Liver (tissue), 8 donors: ENCODE measurements at regions not wholly inside any gene's neighbourhood (a gene's known extent, or its start where the extent isn't known, plus 50 kb on each side); places are given as distances from the start of the nearest gene placed in this dataset.
A peak's percentile ranks its signal among the peaks of the same experiment; 100 is the strongest.
"Not testable (repeated sequence)": the region's sequence is repeated elsewhere in the genome, so short reads cannot be mapped to it uniquely, and the experiment has no call there.

ENCODE experiments used
- DNase-seq: peaks from one replicate; pipeline ENCODE4 v3.0.0-alpha.2; 2017; ENCODE audit warnings: low spot score
- H3K27ac ChIP-seq, 2 donors: one replicate each; pipeline ENCODE4 v1.7.0; 2013; ENCODE audit warnings: inconsistent platforms in 2 of 2, low read length in 2 of 2, control low read depth in 1 of 2, low read depth in 1 of 2, mild to moderate bottlenecking in 1 of 2
- H3K27me3 ChIP-seq, 4 donors: one replicate each; pipeline versions ENCODE4 v1.6.1 to v1.7.0; 2013; ENCODE audit warnings: low read length in 3 of 4, inconsistent platforms in 1 of 4, mild to moderate bottlenecking in 1 of 4, moderate library complexity in 1 of 4; ENCODE audit not compliant: control insufficient read depth in 4 of 4, insufficient read depth in 4 of 4
- H3K36me3 ChIP-seq, 4 donors: one replicate each; pipeline versions ENCODE4 v1.6.1 to v1.7.0; 2013; ENCODE audit warnings: low read length in 3 of 4, mild to moderate bottlenecking in 3 of 4, low read depth in 1 of 4, moderate library complexity in 1 of 4; ENCODE audit not compliant: control insufficient read depth in 4 of 4, insufficient read depth in 3 of 4
- H3K4me1 ChIP-seq, 4 donors: one replicate each; pipeline versions ENCODE4 v1.6.1 to v1.7.0; 2013; ENCODE audit warnings: low read length in 3 of 4, mild to moderate bottlenecking in 3 of 4, moderate library complexity in 1 of 4; ENCODE audit not compliant: control insufficient read depth in 4 of 4, insufficient read depth in 4 of 4
- H3K4me3 ChIP-seq, 3 donors: one replicate each; pipeline versions ENCODE4 v1.6.1 to v1.7.0; 2013; ENCODE audit warnings: low read length in 3 of 3, control low read depth in 1 of 3, low read depth in 1 of 3, mild to moderate bottlenecking in 1 of 3
- H3K9ac ChIP-seq, 2 donors: one replicate each; pipeline ENCODE4 v1.7.0; 2013; ENCODE audit warnings: low read length in 2 of 2, mild to moderate bottlenecking in 2 of 2, moderate library complexity in 2 of 2, control low read depth in 1 of 2, low read depth in 1 of 2
- H3K9me3 ChIP-seq, 4 donors: one replicate each; pipeline versions ENCODE4 v1.6.1 to v1.7.0; 2013; ENCODE audit warnings: low read length in 3 of 4; ENCODE audit not compliant: control insufficient read depth in 4 of 4
- CTCF ChIP-seq: fragments of 150-350 bp; IDR thresholded peaks from 2 replicates; pipeline ENCODE4 v1.5.1; 2017; ENCODE audit warnings: improper control_type of control experiment, low read depth, low read length; ENCODE audit not compliant: missing input control
- EGR1 ChIP-seq, 2 donors: IDR thresholded peaks; 2 replicates each; pipeline ENCODE4 v1.6.1; 2016 to 2018; ENCODE audit warnings: antibody characterized with exemption in 2 of 2, low read depth in 2 of 2
- FOXA1 ChIP-seq: IDR thresholded peaks from 2 replicates; pipeline ENCODE4 v1.6.1; 2016; ENCODE audit warnings: antibody characterized with exemption
- FOXA2 ChIP-seq: IDR thresholded peaks from 2 replicates; pipeline ENCODE4 v1.6.1; 2016; ENCODE audit warnings: antibody characterized with exemption
- HNF4A ChIP-seq, 2 donors: conservative IDR thresholded peaks; 2 replicates each; pipeline ENCODE4 v1.6.1; 2016; ENCODE audit warnings: antibody characterized with exemption in 2 of 2, mild to moderate bottlenecking in 2 of 2
- HNF4G ChIP-seq: IDR thresholded peaks from 2 replicates; pipeline ENCODE4 v1.6.1; 2016; ENCODE audit warnings: antibody characterized with exemption
- JUND ChIP-seq, 2 donors: IDR thresholded peaks; 2 replicates each; pipeline ENCODE4 v1.6.1; 2016; ENCODE audit warnings: antibody characterized with exemption in 2 of 2
- MAX ChIP-seq: IDR thresholded peaks from 2 replicates; pipeline ENCODE4 v1.6.1; 2016; ENCODE audit warnings: antibody characterized with exemption
- NR2F2 ChIP-seq: IDR thresholded peaks from 2 replicates; pipeline ENCODE4 v1.6.1; 2016; ENCODE audit warnings: antibody characterized with exemption
- RAD21 ChIP-seq, 2 donors: IDR thresholded peaks; 2 replicates each; pipeline ENCODE4 v1.6.1; 2016; ENCODE audit warnings: antibody characterized with exemption in 2 of 2, mild to moderate bottlenecking in 2 of 2
- REST ChIP-seq: IDR thresholded peaks from 2 replicates; pipeline ENCODE4 v1.6.1; 2016; ENCODE audit warnings: antibody characterized with exemption, mild to moderate bottlenecking
- RXRA ChIP-seq, 2 donors: IDR thresholded peaks; 2 replicates each; pipeline ENCODE4 v1.6.1; 2017 to 2018; ENCODE audit warnings: antibody characterized with exemption in 2 of 2, mild to moderate bottlenecking in 1 of 2
- SP1 ChIP-seq: IDR thresholded peaks from 2 replicates; pipeline ENCODE4 v1.6.1; 2018; ENCODE audit warnings: antibody characterized with exemption, mild to moderate bottlenecking
- TAF1 ChIP-seq: conservative IDR thresholded peaks from 2 replicates; pipeline ENCODE4 v1.6.1; 2016; ENCODE audit warnings: antibody characterized with exemption, mild to moderate bottlenecking
- YY1 ChIP-seq: IDR thresholded peaks from 2 replicates; pipeline ENCODE4 v1.6.1; 2016; ENCODE audit warnings: antibody characterized with exemption, mild to moderate bottlenecking
- ZBTB33 ChIP-seq: IDR thresholded peaks from 2 replicates; pipeline ENCODE4 v1.6.1; 2016; ENCODE audit warnings: antibody characterized with exemption
- WGBS: extraction: QIAGEN DNeasy Blood & Tissue Kit; methylation state at CpG from one replicate; pipeline ENCODE4 v1.1.7; 2013; 5-methylcytosine and 5-hydroxymethylcytosine counted together
- TF ChIP-seq, protein P1 (sequence below): IDR thresholded peaks from 2 replicates; pipeline ENCODE4 v1.6.1; 2016; ENCODE audit warnings: antibody characterized with exemption
- donor health status: healthy.
- donor health status: healthy.
- donor health status: healthy.
- donor health status: healthy.
- donor health status: healthy.

GRCh38 chr15:96170616-96170978 is 159.9 kb upstream of the NR2F2 start:
- not testable (repeated sequence) for H3K9me3 ChIP-seq, H3K36me3 ChIP-seq, H3K27me3 ChIP-seq, H3K9ac ChIP-seq, DNase-seq
- H3K27ac ChIP-seq = peak overlapping the region in 1 of 2 donors; percentile 63
- H3K4me3 ChIP-seq = peak overlapping the region; percentile 38 to 66 (median 53)
- 50% methylated on average over 2 of the region's 2 CpGs for WGBS
- H3K4me1 ChIP-seq = peaks cover 0 to 17% (median 5%) of the 10 kb centered on the region in 4 donors

GRCh38 chr15:96170979-96171739 is 159.3 kb upstream of the NR2F2 start:
- Histone ChIP-seq H3K4me3 (peak overlapping the region; percentile 53 to 66 (median 62)), H3K9me3 (no peaks in the 10 kb centered on the region), H3K9ac (peak overlapping the region in 1 of 2 donors; percentile 77), H3K4me1 (peaks cover 0 to 17% (median 5%) of the 10 kb centered on the region in 4 donors), H3K36me3 (no peaks in the 10 kb centered on the region), H3K27me3 (no peaks in the 10 kb centered on the region), H3K27ac (peak overlapping the region; percentile 15 to 63)
- no peak for DNase-seq
- TF ChIP-seq MAX (no peak), RXRA (IDR thresholded peaks at IDR 0.05) (peak; percentile 43 to 68), RAD21 (IDR thresholded peaks at IDR 0.05) (peak in 1 of 2 donors; percentile 18), JUND (IDR thresholded peaks at IDR 0.05) (peak in 1 of 2 donors; percentile 65), EGR1 (IDR thresholded peaks at IDR 0.05; ENCODE audit: low read depth in 2 of 2) (peak in 1 of 2 donors; percentile 65), SP1 (peak; percentile 57), YY1 (peak; percentile 81), FOXA2 (peak; percentile 10), CTCF (no peak), REST (peak; percentile 35), ZBTB33 (no peak), TAF1 (peak; percentile 44), HNF4G (peak; percentile 33), NR2F2 (no peak), FOXA1 (no peak), HNF4A (conservative IDR thresholded peaks at IDR 0.05) (peak; percentile 27 to 56)
- TF ChIP-seq, protein P1, sequence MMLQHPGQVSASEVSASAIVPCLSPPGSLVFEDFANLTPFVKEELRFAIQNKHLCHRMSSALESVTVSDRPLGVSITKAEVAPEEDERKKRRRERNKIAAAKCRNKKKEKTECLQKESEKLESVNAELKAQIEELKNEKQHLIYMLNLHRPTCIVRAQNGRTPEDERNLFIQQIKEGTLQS = peak; percentile 36
- 22% methylated on average over 14 of the region's 14 CpGs for whole genome bisulfite sequencing
